ENCODE measurements at regions not wholly inside any gene's neighbourhood (a gene's known extent, or its start where the extent isn't known, plus 50 kb on each side); places are given as distances from the start of the nearest gene placed in this dataset.

- TF ChIP-seq POLR2A (IDR thresholded peaks at IDR 0.05; ENCODE audit: low read depth, low read length) (no peak), POLR2AphosphoS5 (IDR thresholded peaks at IDR 0.05; ENCODE audit: low read depth, low read length) (no peak), TAF1 (IDR thresholded peaks at IDR 0.05; ENCODE audit: borderline replicate concordance, low read depth, low read length) (no peak)
Observed at GRCh38 chr4:17252131-17252530, 259.8 kb downstream of the QDPR start.

Data from GM12892 (cell line).